IPS DF 19.7 (cell line): ENCODE measurements at regions not wholly inside any gene's neighbourhood (a gene's known extent, or its start where the extent isn't known, plus 50 kb on each side); places are given as distances from the start of the nearest gene placed in this dataset.
A peak's percentile ranks its signal among the peaks of the same experiment; 100 is the strongest.

Experiments
- DNase-seq: peaks from one replicate; pipeline ENCODE4 v3.0.0-alpha.2; 2013; ENCODE audit warnings: low read depth, low spot score

GRCh38 chr19:31706691-31707620 is 357.7 kb upstream of the TSHZ3 start:
- DNase-seq = no peak

- no peak for DNase-seq
Observed at GRCh38 chr19:31708520-31708919, 359.3 kb upstream of the TSHZ3 start.

GRCh38 chr19:31709476-31709875 is 360.2 kb upstream of the TSHZ3 start:
- no peak for DNase-seq

- DNase-seq = no peak
Observed at GRCh38 chr19:31715249-31715945, 366.2 kb upstream of the TSHZ3 start.

- DNase-seq = no peak
Observed at GRCh38 chr19:31716826-31717225, 367.6 kb upstream of the TSHZ3 start.

GRCh38 chr19:31717269-31717923 is 368.2 kb upstream of the TSHZ3 start:
- DNase-seq = no peak

GRCh38 chr19:31718032-31718431 is 368.8 kb upstream of the TSHZ3 start:
- no peak for DNase-seq

- DNase-seq = no peak
Observed at GRCh38 chr19:31718898-31719297, 369.7 kb upstream of the TSHZ3 start.

- DNase-seq = no peak
Observed at GRCh38 chr19:31723101-31723500, 373.9 kb upstream of the TSHZ3 start.

- DNase-seq = no peak
Observed at GRCh38 chr19:31725051-31725450, 375.8 kb upstream of the TSHZ3 start.

- no peak for DNase-seq
Observed at GRCh38 chr19:31727536-31727935, 378.3 kb upstream of the TSHZ3 start.

- DNase-seq = no peak
Observed at GRCh38 chr19:31730270-31730669, 381.0 kb upstream of the TSHZ3 start.

- no peak for DNase-seq
Observed at GRCh38 chr19:31733591-31733990, 384.4 kb upstream of the TSHZ3 start.

GRCh38 chr19:31742249-31742648 is 393.0 kb upstream of the TSHZ3 start:
- no peak for DNase-seq

GRCh38 chr19:31745731-31746130 is 396.5 kb upstream of the TSHZ3 start:
- no peak for DNase-seq

- DNase-seq = no peak
Observed at GRCh38 chr19:31749231-31749630, 400.0 kb upstream of the TSHZ3 start.

- DNase-seq = no peak
Observed at GRCh38 chr19:31759359-31759758, 410.1 kb upstream of the TSHZ3 start.

GRCh38 chr19:31761281-31761913 is 412.2 kb upstream of the TSHZ3 start:
- no peak for DNase-seq

- no peak for DNase-seq
Observed at GRCh38 chr19:31770223-31770622, 421.0 kb upstream of the TSHZ3 start.

GRCh38 chr19:31772915-31773314 is 423.7 kb upstream of the TSHZ3 start:
- DNase-seq = peak; percentile 7

GRCh38 chr19:31781542-31781941 is 432.3 kb upstream of the TSHZ3 start:
- DNase-seq = no peak

GRCh38 chr19:31783592-31783991 is 434.4 kb upstream of the TSHZ3 start:
- no peak for DNase-seq
